Upper lobe of left lung (tissue), 4 donors: ENCODE measurements at regions not wholly inside any gene's neighbourhood (a gene's known extent, or its start where the extent isn't known, plus 50 kb on each side); places are given as distances from the start of the nearest gene placed in this dataset.

Source experiments
- EP300 ChIP-seq, 4 donors: sonication (generic); formaldehyde crosslinking; IDR thresholded peaks; one replicate each; pipeline ENCODE4 v1.5.1; 2017; ENCODE audit warnings: antibody characterized with exemption in 4 of 4, control low read depth in 2 of 4
- POLR2A ChIP-seq, 4 donors: fragments of 450-650 bp; IDR thresholded peaks; one replicate each; pipeline ENCODE4 v1.5.1; 2016 to 2017; ENCODE audit warnings: antibody characterized with exemption in 4 of 4, mild to moderate bottlenecking in 2 of 4
- POLR2AphosphoS5 ChIP-seq, 2 donors: sonication (generic); formaldehyde crosslinking; IDR thresholded peaks; one replicate each; pipeline ENCODE4 v1.5.1; 2017; ENCODE audit warnings: antibody characterized with exemption in 2 of 2
- TF ChIP-seq, protein P1 (sequence below), 6 experiments: fragments of 450-650 bp in 4 of 6; fragments of 200-600 bp in 2 of 6; sonication (generic) in 2 of 6; IDR thresholded peaks; one replicate each; pipeline ENCODE4 v1.5.1; 2016 to 2019; ENCODE audit warnings: antibody characterized with exemption in 6 of 6

DNA sequence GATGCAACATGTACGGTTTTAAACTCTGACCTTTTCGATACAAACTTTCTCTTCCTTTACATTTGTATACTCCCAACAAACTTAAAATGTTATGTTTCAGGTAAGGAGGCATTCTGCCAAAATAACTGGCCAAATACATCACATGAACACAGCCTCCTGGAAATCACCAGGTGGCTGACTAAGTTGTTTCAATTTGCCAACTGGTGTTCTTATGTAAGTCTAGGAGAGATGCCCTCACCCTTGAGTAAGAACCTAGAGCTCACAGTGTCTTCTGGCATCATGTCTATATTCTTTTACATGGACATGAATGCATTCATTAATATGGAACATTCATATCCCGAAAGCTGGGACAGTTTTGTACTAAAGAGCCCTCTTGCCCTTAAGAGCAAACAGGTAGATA lies 341.1 kb upstream of the NR2F2 start:
- TF ChIP-seq, protein P1, sequence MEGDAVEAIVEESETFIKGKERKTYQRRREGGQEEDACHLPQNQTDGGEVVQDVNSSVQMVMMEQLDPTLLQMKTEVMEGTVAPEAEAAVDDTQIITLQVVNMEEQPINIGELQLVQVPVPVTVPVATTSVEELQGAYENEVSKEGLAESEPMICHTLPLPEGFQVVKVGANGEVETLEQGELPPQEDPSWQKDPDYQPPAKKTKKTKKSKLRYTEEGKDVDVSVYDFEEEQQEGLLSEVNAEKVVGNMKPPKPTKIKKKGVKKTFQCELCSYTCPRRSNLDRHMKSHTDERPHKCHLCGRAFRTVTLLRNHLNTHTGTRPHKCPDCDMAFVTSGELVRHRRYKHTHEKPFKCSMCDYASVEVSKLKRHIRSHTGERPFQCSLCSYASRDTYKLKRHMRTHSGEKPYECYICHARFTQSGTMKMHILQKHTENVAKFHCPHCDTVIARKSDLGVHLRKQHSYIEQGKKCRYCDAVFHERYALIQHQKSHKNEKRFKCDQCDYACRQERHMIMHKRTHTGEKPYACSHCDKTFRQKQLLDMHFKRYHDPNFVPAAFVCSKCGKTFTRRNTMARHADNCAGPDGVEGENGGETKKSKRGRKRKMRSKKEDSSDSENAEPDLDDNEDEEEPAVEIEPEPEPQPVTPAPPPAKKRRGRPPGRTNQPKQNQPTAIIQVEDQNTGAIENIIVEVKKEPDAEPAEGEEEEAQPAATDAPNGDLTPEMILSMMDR (IDR thresholded peaks at IDR 0.05), result no peak
- TF ChIP-seq POLR2A (IDR thresholded peaks at IDR 0.05) (no peak), EP300 (IDR thresholded peaks at IDR 0.05) (no peak), POLR2AphosphoS5 (IDR thresholded peaks at IDR 0.05) (no peak)
